A549 (cell line): ENCODE measurements at regions not wholly inside any gene's neighbourhood (a gene's known extent, or its start where the extent isn't known, plus 50 kb on each side); places are given as distances from the start of the nearest gene placed in this dataset.

Experiments used
- ATAC-seq, 2 experiments: fragments of 200-7000 bp in 1 of 2; fragments of >200 bp in 1 of 2; cut with Nextera tagmentation in 1 of 2; cut with Tn5 transposase in 1 of 2; 3 replicates each; pipeline versions ENCODE4 v1.8.0 to v1.9.1; 2018 to 2020; ENCODE audit warnings: mild to moderate bottlenecking in 1 of 2, moderate library complexity in 1 of 2
- CTCF ChIA-PET: fragments of 300-600 bp; sonication (Branson Sonifier 250); formaldehyde crosslinking; extraction: SDS; loops from one replicate; lab custom pipeline; 2021; ENCODE audit warnings: antibody characterized with exemption, inconsistent platforms; lab: Yijun Ruan, JAX
- POLR2A ChIA-PET: fragments of 350-600 bp; formaldehyde crosslinking; extraction: SDS; loops from one replicate; lab custom pipeline; 2021; ENCODE audit warnings: antibody characterized with exemption, inconsistent platforms; lab: Yijun Ruan, JAX
- DNase-seq, 2 experiments: peaks; one replicate each; pipeline versions ENCODE4 v3.0.0 to v3.0.0-alpha.2; 2011 to 2016; ENCODE audit warnings: low read depth in 1 of 2, low spot score in 1 of 2
- FAIRE-seq: peaks from 2 replicates; lab custom pipeline; 2011; peaks lifted over from hg19 to GRCh38; lab: Jason Lieb, UNC
- H3K27ac ChIP-seq, 2 experiments: fragments of >200 bp; sonication (Bioruptor Twin); formaldehyde crosslinking; 3 replicates each; pipeline ENCODE4 v1.5.1; 2016 to 2017
- H3K4me1 ChIP-seq: fragments of >200 bp; sonication (Bioruptor Twin); formaldehyde crosslinking; 3 replicates; pipeline ENCODE4 v1.6.1; 2016
- H3K4me2 ChIP-seq: fragments of >200 bp; sonication (Bioruptor Twin); formaldehyde crosslinking; 3 replicates; pipeline ENCODE4 v1.6.1; 2016
- H3K4me3 ChIP-seq: fragments of >200 bp; sonication (Bioruptor Twin); formaldehyde crosslinking; 3 replicates; pipeline ENCODE4 v1.5.1; 2016
- H3K9me3 ChIP-seq: fragments of >200 bp; sonication (Bioruptor Twin); formaldehyde crosslinking; 3 replicates; pipeline ENCODE4 v1.6.1; 2016
- CEBPB ChIP-seq, 2 experiments: fragments of >200 bp in 1 of 2; sonication (Bioruptor Twin) in 1 of 2; formaldehyde crosslinking in 1 of 2; IDR thresholded peaks; 2 replicates each; pipeline ENCODE4 v1.6.1; 2012 to 2016
- CHD2 ChIP-seq: fragments of 150-350 bp; IDR thresholded peaks from 2 replicates; pipeline ENCODE4 v1.6.1; 2014; ENCODE audit warnings: low read length; ENCODE audit not compliant: partially characterized antibody
- ELK1 ChIP-seq: fragments of 150-350 bp; IDR thresholded peaks from 2 replicates; pipeline ENCODE4 v1.6.1; 2014; ENCODE audit warnings: low read depth, mild to moderate bottlenecking, low read length
- ESRRA ChIP-seq: fragments of 150-350 bp; IDR thresholded peaks from 2 replicates; pipeline ENCODE4 v1.6.1; 2014; ENCODE audit warnings: mild to moderate bottlenecking, low read length, borderline replicate concordance
- FOSB ChIP-seq: fragments of 250-450 bp; sonication (Bioruptor Pico); IDR thresholded peaks from 2 replicates; pipeline ENCODE4 v1.5.0; 2020; ENCODE audit warnings: mild to moderate bottlenecking, moderate library complexity
- FOXS1 ChIP-seq: fragments of 250-450 bp; sonication (Bioruptor Pico); IDR thresholded peaks from 2 replicates; pipeline ENCODE4 v1.5.0; 2020; ENCODE audit warnings: mild to moderate bottlenecking, moderate library complexity
- GATA3 ChIP-seq: IDR thresholded peaks from 2 replicates; pipeline ENCODE4 v1.6.1; 2012; ENCODE audit warnings: borderline replicate concordance
- HDAC2 ChIP-seq: fragments of 200-600 bp; sonication (generic); IDR thresholded peaks from 2 replicates; pipeline ENCODE4 v1.6.1; 2016
- HEYL ChIP-seq: fragments of 250-450 bp; sonication (Bioruptor Pico); IDR thresholded peaks from 2 replicates; pipeline ENCODE4 v1.8.0; 2021; ENCODE audit warnings: mild to moderate bottlenecking, moderate library complexity
- HOXB13 ChIP-seq: fragments of 250-450 bp; sonication (Bioruptor Pico); IDR thresholded peaks from 2 replicates; pipeline ENCODE4 v1.5.0; 2020; ENCODE audit warnings: low read depth, mild to moderate bottlenecking, moderate library complexity
- JUNB ChIP-seq: fragments of >200 bp; sonication (Bioruptor Twin); formaldehyde crosslinking; IDR thresholded peaks from 2 replicates; pipeline ENCODE4 v1.6.1; 2016
- KDM5A ChIP-seq: fragments of 200-600 bp; sonication (generic); IDR thresholded peaks from 2 replicates; pipeline ENCODE4 v1.6.1; 2016; ENCODE audit warnings: antibody characterized with exemption, mild to moderate bottlenecking
- NPAS2 ChIP-seq: fragments of 250-450 bp; sonication (Bioruptor Pico); IDR thresholded peaks from 2 replicates; pipeline ENCODE4 v1.8.0; 2022; ENCODE audit warnings: mild to moderate bottlenecking, moderate library complexity, borderline replicate concordance
- PHF8 ChIP-seq: fragments of 200-600 bp; sonication (generic); IDR thresholded peaks from 2 replicates; pipeline ENCODE4 v1.6.1; 2016; ENCODE audit warnings: low read depth, mild to moderate bottlenecking, antibody characterized with exemption, moderate library complexity, borderline replicate concordance
- RAD21 ChIP-seq, 2 experiments: fragments of >200 bp in 1 of 2; sonication (Bioruptor Twin) in 1 of 2; formaldehyde crosslinking in 1 of 2; IDR thresholded peaks in 1 of 2; conservative IDR thresholded peaks in 1 of 2; 2 replicates in 1 of 2; 3 replicates in 1 of 2; pipeline ENCODE4 v1.6.1; 2012 to 2018; ENCODE audit warnings: inconsistent platforms in 1 of 2
- RARB ChIP-seq: fragments of 250-450 bp; sonication (Bioruptor Pico); IDR thresholded peaks from 2 replicates; pipeline ENCODE4 v1.8.0; 2021; ENCODE audit warnings: mild to moderate bottlenecking, moderate library complexity
- RCOR1 ChIP-seq: fragments of 150-350 bp; IDR thresholded peaks from 2 replicates; pipeline ENCODE4 v1.6.1; 2014; ENCODE audit warnings: antibody characterized with exemption, low read length, low read depth
- REST ChIP-seq: fragments of 200-600 bp; sonication (generic); IDR thresholded peaks from 2 replicates; pipeline ENCODE4 v1.6.1; 2016; ENCODE audit warnings: antibody characterized with exemption, mild to moderate bottlenecking, moderate library complexity
- RFX5 ChIP-seq: fragments of 450-650 bp; IDR thresholded peaks from 2 replicates; pipeline ENCODE4 v1.7.1; 2014; ENCODE audit warnings: antibody characterized with exemption, mild to moderate bottlenecking, moderate library complexity
- SMC3 ChIP-seq: fragments of >200 bp; sonication (Bioruptor Twin); formaldehyde crosslinking; IDR thresholded peaks from 3 replicates; pipeline ENCODE4 v1.6.1; 2018; ENCODE audit warnings: inconsistent platforms
- SREBF2 ChIP-seq: fragments of 450-650 bp; IDR thresholded peaks from 2 replicates; pipeline ENCODE4 v1.6.1; 2014; ENCODE audit warnings: mild to moderate bottlenecking, moderate library complexity
- TP53 ChIP-seq: fragments of 250-450 bp; sonication (Bioruptor Pico); IDR thresholded peaks from 2 replicates; pipeline ENCODE4 v1.5.0; 2021; ENCODE audit warnings: mild to moderate bottlenecking, moderate library complexity
- USF2 ChIP-seq: fragments of 450-650 bp; IDR thresholded peaks from 2 replicates; pipeline ENCODE4 v1.6.1; 2014; ENCODE audit warnings: antibody characterized with exemption
- ZC3H11A ChIP-seq: fragments of 450-650 bp; IDR thresholded peaks from 2 replicates; pipeline ENCODE4 v1.6.1; 2014; ENCODE audit warnings: antibody characterized with exemption, mild to moderate bottlenecking
- ZSCAN20 ChIP-seq: fragments of 250-450 bp; sonication (Bioruptor Pico); IDR thresholded peaks from 2 replicates; pipeline ENCODE4 v1.8.0; 2022; ENCODE audit warnings: mild to moderate bottlenecking, moderate library complexity
- WGBS: methylation state at CpG from one replicate; pipeline ENCODE4 v1.1.6; 2017; ENCODE audit errors: missing lambda C conversion rate; 5-methylcytosine and 5-hydroxymethylcytosine counted together

- ChIA-PET POLR2A (no interaction called here), CTCF (no interaction called here)
- ATAC-seq (no peak), FAIRE-seq (no peak), DNase-seq (no peak)
- H3K9me3 ChIP-seq: no peaks in the 10 kb centered on the region
- H3K4me1 ChIP-seq: no peaks in the 10 kb centered on the region
- TF ChIP-seq FOSB (CRISPR knock-in tag) (no peak), RCOR1 (no peak), RFX5 (no peak), SREBF2 (no peak), CEBPB (IDR thresholded peaks at IDR 0.05) (no peak), PHF8 (no peak), REST (no peak), HOXB13 (no peak), RAD21 (conservative IDR thresholded peaks at IDR 0.05 in 1 of 2, IDR thresholded peaks at IDR 0.05 in 1 of 2) (no peak), SMC3 (no peak), FOXS1 (CRISPR knock-in tag) (no peak), ZSCAN20 (CRISPR knock-in tag) (no peak), GATA3 (no peak), ESRRA (no peak), USF2 (no peak), CHD2 (no peak), HEYL (CRISPR knock-in tag) (no peak), NPAS2 (CRISPR knock-in tag) (no peak)
- WGBS: 42% methylated on average over 5 of the region's 5 CpGs
- H3K4me3 ChIP-seq: no peak overlapping the region
- H3K27ac ChIP-seq: no peak overlapping the region
- no peak overlapping the region for H3K4me2 ChIP-seq
These were observed 58.7 kb upstream of the POU3F1 start for GRCh38 chr1:38105267-38105666.

- FAIRE-seq (no peak), ATAC-seq (no peak), DNase-seq (no peak)
- Histone ChIP-seq H3K4me3 (no peak overlapping the region), H3K4me1 (no peaks in the 10 kb centered on the region), H3K9me3 (no peaks in the 10 kb centered on the region), H3K27ac (no peak overlapping the region)
- POLR2A ChIA-PET: no interaction called here
- 75% methylated on average over 3 of the region's 3 CpGs for WGBS
- TF ChIP-seq RARB (CRISPR knock-in tag) (no peak), RCOR1 (no peak), ELK1 (no peak), TP53 (CRISPR knock-in tag) (no peak), KDM5A (no peak), ZC3H11A (no peak), JUNB (no peak), HDAC2 (no peak)
- TF ChIP-seq, all 56 proteins: peak for 0
- no peak overlapping the region for H3K4me2 ChIP-seq
- CTCF ChIA-PET: no interaction called here
These were observed 56.0 kb upstream of the POU3F1 start for GRCh38 chr1:38102636-38103035.
